Stimulated activated CD8-positive, alpha-beta memory T cell treated with anti-CD3 and anti-CD28 coated beads, Interleukin-15, amount 100 ng/mL, for 1 hour (primary cell): ENCODE measurements at regions not wholly inside any gene's neighbourhood (a gene's known extent, or its start where the extent isn't known, plus 50 kb on each side); places are given as distances from the start of the nearest gene placed in this dataset.

Source experiments
- DNase-seq: peaks from one replicate; pipeline ENCODE4 v3.0.0-alpha.2; 2020; ENCODE audit warnings: low read depth

- no peak for DNase-seq
These were observed 172.1 kb upstream of the PLEKHG7 start for GRCh38 chr12:92530706-92531105.

- DNase-seq = no peak
These were observed 172.8 kb upstream of the PLEKHG7 start for GRCh38 chr12:92529944-92530343.

DNA sequence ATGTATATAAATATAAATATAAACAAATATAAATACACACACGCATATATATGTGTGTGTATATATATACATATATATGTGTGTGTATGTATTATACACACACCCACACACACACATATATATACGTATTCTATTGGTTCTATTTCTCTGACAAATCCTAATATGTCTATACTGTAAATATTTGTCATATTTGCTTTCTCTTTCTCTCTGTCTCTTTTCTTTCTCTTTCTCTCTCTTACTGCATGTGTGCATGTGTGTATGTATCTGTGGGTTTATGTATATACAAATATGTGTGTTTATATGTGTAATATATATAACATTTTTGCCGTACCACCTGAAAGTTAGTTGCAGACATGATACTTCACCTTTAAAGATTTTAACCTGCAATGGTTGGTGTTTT, 174.2 kb upstream of the PLEKHG7 start:
- no peak for DNase-seq

DNA sequence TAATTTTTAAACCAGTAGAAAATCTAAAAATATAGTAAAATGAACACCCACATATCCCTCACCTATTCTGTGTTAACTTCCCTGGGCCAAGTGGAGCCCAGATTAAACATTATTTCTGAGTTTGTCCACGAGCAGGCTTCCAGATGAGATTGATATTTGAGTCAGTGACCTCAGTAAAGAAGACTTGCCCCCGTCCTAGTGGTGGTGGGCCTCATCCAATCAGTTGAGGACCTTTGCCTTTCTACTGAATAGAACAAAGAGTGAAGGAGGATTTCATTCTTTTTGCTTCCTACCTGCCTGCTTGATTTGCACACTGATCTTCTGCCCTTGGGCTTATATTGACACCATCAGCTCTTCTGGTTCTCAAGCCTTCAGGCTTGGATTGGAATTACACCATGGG, 174.7 kb upstream of the PLEKHG7 start:
- DNase-seq = no peak

- DNase-seq = no peak
These were observed 178.3 kb upstream of the PLEKHG7 start for GRCh38 chr12:92524489-92524888.

DNA sequence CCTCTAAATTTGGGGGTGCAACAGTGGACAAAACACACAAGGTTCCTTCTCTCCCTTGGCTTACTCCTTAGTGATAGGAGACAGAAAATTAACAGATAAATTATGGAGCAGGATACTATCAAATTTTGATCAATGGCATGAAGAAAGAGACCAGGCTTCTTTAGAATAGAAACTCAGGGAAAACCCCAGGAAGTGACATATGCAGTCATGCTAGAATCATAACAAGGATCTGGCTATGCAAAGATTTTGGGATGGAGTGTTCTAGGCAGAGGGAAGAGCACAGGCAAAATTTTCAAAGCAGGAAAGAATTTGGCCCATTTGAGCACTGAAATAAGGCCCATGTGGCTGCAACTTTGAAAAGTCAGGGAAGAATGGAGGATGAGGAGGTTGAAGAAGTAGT, 182.3 kb upstream of the PLEKHG7 start:
- DNase-seq = no peak

DNA sequence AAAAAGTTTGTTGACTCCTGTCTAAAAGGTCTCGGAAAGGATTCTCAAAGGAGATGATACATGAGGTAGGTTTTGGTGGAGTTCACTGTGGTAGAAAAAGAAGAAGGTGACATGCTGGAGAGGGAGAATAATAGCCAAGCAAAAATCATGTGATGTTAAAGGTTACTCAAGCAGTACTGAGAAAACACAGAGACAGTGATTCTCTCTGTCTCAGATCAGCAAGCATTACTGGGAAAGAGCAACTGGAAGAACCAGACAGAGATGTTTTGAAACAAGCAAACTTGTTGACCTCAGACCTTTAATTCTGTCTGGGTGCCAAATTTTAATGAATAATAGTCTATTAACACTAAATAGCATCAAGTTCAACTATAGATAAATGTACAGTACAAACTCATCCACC, 183.5 kb upstream of the PLEKHG7 start:
- no peak for DNase-seq

DNA sequence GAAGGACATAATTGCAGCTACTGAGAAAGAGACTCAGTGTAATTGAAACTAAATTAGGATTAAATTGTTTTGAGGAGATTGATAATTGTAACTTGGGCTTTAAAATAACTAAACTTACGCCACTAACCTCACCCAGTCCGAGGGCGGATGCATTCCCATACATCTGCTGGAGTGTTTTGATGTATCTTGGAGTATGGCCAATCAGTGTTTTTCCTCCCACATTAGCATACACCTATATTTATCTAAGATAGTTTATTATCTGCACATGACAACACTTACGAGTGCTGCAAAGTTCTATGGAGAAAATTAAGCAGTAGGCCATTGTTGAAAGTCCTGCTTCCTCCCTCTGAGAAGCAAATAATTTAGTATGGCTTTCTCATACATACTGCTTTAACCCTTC, 184.7 kb upstream of the PLEKHG7 start:
- no peak for DNase-seq

DNA sequence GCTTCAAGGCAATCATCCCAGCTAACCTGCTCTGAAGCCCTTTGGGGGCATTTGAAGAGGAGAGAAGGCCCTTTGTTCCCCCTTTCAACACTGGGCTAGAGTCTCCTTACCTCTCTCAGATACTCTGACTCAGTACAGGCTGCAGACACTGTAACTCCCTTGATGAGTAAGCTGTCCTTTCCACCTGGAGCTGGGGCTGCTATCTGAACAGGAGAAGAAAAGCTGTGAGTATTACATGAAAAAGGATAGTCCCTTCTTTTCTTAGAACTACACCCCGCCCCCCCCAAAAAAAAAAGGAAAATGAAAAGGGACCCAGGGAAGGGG, 186.6 kb upstream of the PLEKHG7 start:
- DNase-seq = no peak

- no peak for DNase-seq
These were observed 189.5 kb upstream of the PLEKHG7 start for GRCh38 chr12:92513231-92513730.

GRCh38 chr12:92511786-92512185, 191.0 kb upstream of the PLEKHG7 start:
- no peak for DNase-seq

DNA sequence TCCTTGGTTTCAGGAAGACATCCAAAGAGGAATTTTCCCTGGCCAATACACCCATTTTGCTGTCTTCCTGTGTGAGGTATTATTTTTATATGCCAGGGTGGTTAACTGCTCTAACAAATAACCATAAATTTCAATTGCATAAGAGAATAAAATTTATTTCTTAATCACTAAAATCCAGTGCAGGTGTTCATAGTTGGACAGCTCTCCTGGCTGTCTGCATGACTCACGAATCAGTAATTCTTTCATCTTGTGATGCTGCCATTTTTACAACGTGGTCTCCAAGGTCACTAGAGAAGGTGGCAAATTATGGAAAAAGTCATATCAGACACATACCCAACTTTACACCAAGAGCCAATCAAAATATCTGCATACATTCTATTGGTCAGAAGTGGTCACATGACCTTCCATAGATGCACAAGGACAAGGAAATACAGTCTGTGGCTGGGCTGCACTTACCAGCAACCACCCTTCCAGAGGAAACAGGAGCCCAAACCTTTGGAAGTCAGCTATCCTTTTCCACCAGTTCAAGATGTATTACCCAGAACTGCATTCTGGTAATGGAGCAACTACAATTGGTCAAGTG, 193.5 kb upstream of the PLEKHG7 start:
- DNase-seq = no peak

DNA sequence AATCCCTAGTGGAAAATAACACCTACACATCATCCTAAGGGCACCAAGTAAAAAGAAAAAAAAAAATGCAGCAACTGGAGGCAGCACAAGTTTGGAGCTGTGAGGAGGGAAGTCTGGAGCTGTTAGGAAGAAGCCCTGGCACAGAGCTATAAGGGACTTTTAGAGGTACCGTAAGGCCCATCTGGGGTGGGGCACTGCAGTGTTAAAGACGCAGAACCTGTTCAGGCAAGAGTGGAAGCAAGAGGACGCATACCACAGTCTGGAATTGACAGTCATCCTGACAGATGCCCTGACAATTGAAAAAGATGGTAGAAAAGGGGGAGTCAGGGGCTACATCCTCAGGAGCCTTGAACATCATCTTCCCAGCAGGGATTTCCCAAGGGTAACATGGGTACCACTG, 195.9 kb upstream of the PLEKHG7 start:
- DNase-seq = no peak

GRCh38 chr12:92506460-92506859, 196.3 kb upstream of the PLEKHG7 start:
- DNase-seq = no peak

GRCh38 chr12:92505254-92506231, 197.2 kb upstream of the PLEKHG7 start:
- DNase-seq = no peak

- no peak for DNase-seq
These were observed 198.2 kb upstream of the PLEKHG7 start for GRCh38 chr12:92504594-92504981.

GRCh38 chr12:92503971-92504593, 198.7 kb upstream of the PLEKHG7 start:
- no peak for DNase-seq

- DNase-seq = no peak
These were observed 199.5 kb upstream of the PLEKHG7 start for GRCh38 chr12:92503029-92503931.

- no peak for DNase-seq
These were observed 200.3 kb upstream of the PLEKHG7 start for GRCh38 chr12:92502417-92503028.

DNA sequence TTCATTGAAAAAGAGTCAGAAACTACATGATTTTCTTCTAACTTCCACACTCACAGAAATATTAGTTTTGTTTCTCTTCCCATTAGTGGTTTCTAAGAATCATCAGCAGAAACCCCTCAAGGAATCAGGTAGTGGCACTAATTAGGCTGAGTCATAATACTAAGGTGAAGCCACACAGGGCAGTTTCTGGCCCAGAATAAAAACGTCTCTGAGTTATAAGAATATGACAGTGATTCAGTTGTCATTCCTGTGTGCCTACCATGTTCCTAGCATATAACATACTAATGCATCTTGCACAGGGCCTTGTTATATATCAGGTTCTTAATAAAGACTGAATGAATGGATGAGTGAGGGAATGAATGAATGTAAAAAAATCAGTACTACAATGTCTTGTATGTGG, 206.0 kb upstream of the PLEKHG7 start:
- no peak for DNase-seq

DNA sequence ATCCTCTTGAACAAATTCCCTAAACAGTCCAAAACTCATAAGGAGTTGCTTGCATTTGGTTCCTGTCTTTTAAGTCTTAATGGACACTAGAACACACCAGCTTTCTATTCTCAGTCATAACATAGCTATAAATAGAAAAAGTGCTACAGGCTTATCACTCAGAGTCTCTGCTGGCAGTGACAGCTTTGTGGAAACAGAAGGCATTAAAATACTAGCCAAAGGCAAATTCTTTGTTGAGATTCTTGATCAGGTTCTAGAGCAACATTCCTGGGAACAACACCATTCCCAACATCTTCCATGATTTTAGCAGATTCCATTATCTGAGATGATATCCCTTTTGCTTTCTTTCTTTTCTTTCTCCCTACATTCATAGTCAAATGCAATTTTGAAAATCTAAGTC, 207.7 kb upstream of the PLEKHG7 start:
- DNase-seq = no peak

GRCh38 chr12:92493816-92494215, 209.0 kb upstream of the PLEKHG7 start:
- DNase-seq = no peak
